Calu3 (cell line): ENCODE measurements at regions not wholly inside any gene's neighbourhood (a gene's known extent, or its start where the extent isn't known, plus 50 kb on each side); places are given as distances from the start of the nearest gene placed in this dataset.

Source experiments
- BruUV-seq: library from RNA; stranded (reverse); fragments of 400-500 nt; replicated peaks from 2 replicates; lab custom pipeline; 2021; lab: Mats Ljungman, UMichigan
- CTCF ChIA-PET: fragments of 300-600 bp; sonication (Branson Sonifier 250); formaldehyde crosslinking; loops from one replicate; lab custom pipeline; 2022; ENCODE audit warnings: antibody characterized with exemption; lab: Charles Lee
- DNase-seq: peaks from one replicate; pipeline ENCODE4 v3.0.0; 2022
- H3K27ac Mint-ChIP-seq: one replicate; pipeline ENCODE4 v1.8.0; 2022; ENCODE audit warnings: mixed read lengths; ENCODE audit not compliant: unreplicated experiment
- H3K27me3 Mint-ChIP-seq: one replicate; pipeline ENCODE4 v1.8.0; 2022; ENCODE audit warnings: mixed read lengths; ENCODE audit not compliant: unreplicated experiment
- H3K36me3 Mint-ChIP-seq: one replicate; pipeline ENCODE4 v1.8.0; 2022; ENCODE audit warnings: mild to moderate bottlenecking, moderate library complexity, mixed read lengths; ENCODE audit not compliant: insufficient read depth, unreplicated experiment
- H3K4me1 Mint-ChIP-seq: one replicate; pipeline ENCODE4 v1.8.0; 2022; ENCODE audit warnings: mild to moderate bottlenecking, low read depth, mixed read lengths; ENCODE audit not compliant: unreplicated experiment
- H3K4me3 Mint-ChIP-seq: one replicate; pipeline ENCODE4 v1.8.0; 2022; ENCODE audit warnings: mild to moderate bottlenecking, low read depth, moderate library complexity, mixed read lengths; ENCODE audit not compliant: unreplicated experiment
- H3K9me3 Mint-ChIP-seq: one replicate; pipeline ENCODE4 v1.8.0; 2022; ENCODE audit warnings: low read depth, mixed read lengths; ENCODE audit not compliant: unreplicated experiment
- intact Hi-C: fragments of 100-400 bp; cut with micrococcal nuclease; formaldehyde crosslinking; loops from one replicate; pipeline ENCODE4 v1.10.0; 2022; ENCODE audit not compliant: unreplicated experiment
- TF ChIP-seq, protein P1 (sequence below): fragments of 200-600 bp; IDR thresholded peaks from one replicate; pipeline ENCODE4 v1.8.0; 2022; ENCODE audit warnings: antibody characterized with exemption; ENCODE audit not compliant: unreplicated experiment

- H3K27ac Mint-ChIP-seq: no peak overlapping the region
- TF ChIP-seq, protein P1, sequence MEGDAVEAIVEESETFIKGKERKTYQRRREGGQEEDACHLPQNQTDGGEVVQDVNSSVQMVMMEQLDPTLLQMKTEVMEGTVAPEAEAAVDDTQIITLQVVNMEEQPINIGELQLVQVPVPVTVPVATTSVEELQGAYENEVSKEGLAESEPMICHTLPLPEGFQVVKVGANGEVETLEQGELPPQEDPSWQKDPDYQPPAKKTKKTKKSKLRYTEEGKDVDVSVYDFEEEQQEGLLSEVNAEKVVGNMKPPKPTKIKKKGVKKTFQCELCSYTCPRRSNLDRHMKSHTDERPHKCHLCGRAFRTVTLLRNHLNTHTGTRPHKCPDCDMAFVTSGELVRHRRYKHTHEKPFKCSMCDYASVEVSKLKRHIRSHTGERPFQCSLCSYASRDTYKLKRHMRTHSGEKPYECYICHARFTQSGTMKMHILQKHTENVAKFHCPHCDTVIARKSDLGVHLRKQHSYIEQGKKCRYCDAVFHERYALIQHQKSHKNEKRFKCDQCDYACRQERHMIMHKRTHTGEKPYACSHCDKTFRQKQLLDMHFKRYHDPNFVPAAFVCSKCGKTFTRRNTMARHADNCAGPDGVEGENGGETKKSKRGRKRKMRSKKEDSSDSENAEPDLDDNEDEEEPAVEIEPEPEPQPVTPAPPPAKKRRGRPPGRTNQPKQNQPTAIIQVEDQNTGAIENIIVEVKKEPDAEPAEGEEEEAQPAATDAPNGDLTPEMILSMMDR: no peak
- no peak overlapping the region for H3K4me3 Mint-ChIP-seq
- no peaks in the 10 kb centered on the region for H3K36me3 Mint-ChIP-seq
- intact Hi-C loops: no loop called here
- CTCF ChIA-PET: interaction anchor here (0.8 kb wide), 1 partner anchor 1678 kb away, joined by 3 read pairs; no protein-coding TSS in a partner anchor
- no TSS peak for BruUV-seq
- no peak for DNase-seq
- no peaks in the 10 kb centered on the region for H3K9me3 Mint-ChIP-seq
- peaks cover 17% of the 10 kb centered on the region for H3K27me3 Mint-ChIP-seq
- no peaks in the 10 kb centered on the region for H3K4me1 Mint-ChIP-seq
These were observed 87.6 kb upstream of the MAP1LC3B2 start for GRCh38 chr12:116471544-116471943.

- Mint-ChIP-seq H3K36me3 (no peaks in the 10 kb centered on the region), H3K27ac (no peak overlapping the region), H3K27me3 (peaks cover 17% of the 10 kb centered on the region), H3K9me3 (no peaks in the 10 kb centered on the region), H3K4me3 (no peak overlapping the region), H3K4me1 (no peaks in the 10 kb centered on the region)
- no peak for DNase-seq
- CTCF ChIA-PET: interaction anchor here (0.8 kb wide), 1 partner anchor 1678 kb away, joined by 3 read pairs; no protein-coding TSS in a partner anchor
- TF ChIP-seq, protein P1: no peak
- BruUV-seq: no TSS peak
- intact Hi-C loops: no loop called here
These were observed 87.0 kb upstream of the MAP1LC3B2 start for GRCh38 chr12:116472193-116472592.

GRCh38 chr12:116473416-116473815 lies 85.8 kb upstream of the MAP1LC3B2 start:
- intact Hi-C loops: no loop called here
- DNase-seq: no peak
- CTCF ChIA-PET: no interaction called here
- no peaks in the 10 kb centered on the region for H3K36me3 Mint-ChIP-seq
- H3K4me1 Mint-ChIP-seq: no peaks in the 10 kb centered on the region
- TF ChIP-seq, protein P1: no peak
- H3K27ac Mint-ChIP-seq: no peak overlapping the region
- H3K27me3 Mint-ChIP-seq: peaks cover 20% of the 10 kb centered on the region
- no peak overlapping the region for H3K4me3 Mint-ChIP-seq
- H3K9me3 Mint-ChIP-seq: no peaks in the 10 kb centered on the region
- no TSS peak for BruUV-seq

- no TSS peak for BruUV-seq
- TF ChIP-seq, protein P1: no peak
These were observed 84.8 kb upstream of the MAP1LC3B2 start for GRCh38 chr12:116474331-116474730.

More at GRCh38 chr12:116474331-116474730, 84.8 kb upstream of the MAP1LC3B2 start:
- H3K9me3 Mint-ChIP-seq: no peaks in the 10 kb centered on the region
- no peak for DNase-seq
- no peaks in the 10 kb centered on the region for H3K36me3 Mint-ChIP-seq
- CTCF ChIA-PET: no interaction called here
- intact Hi-C loops: no loop called here
- H3K27me3 Mint-ChIP-seq: peaks cover 26% of the 10 kb centered on the region
- H3K27ac Mint-ChIP-seq: no peak overlapping the region
- no peak overlapping the region for H3K4me3 Mint-ChIP-seq
- H3K4me1 Mint-ChIP-seq: no peaks in the 10 kb centered on the region
